GM19099 (cell line): ENCODE measurements at regions not wholly inside any gene's neighbourhood (a gene's known extent, or its start where the extent isn't known, plus 50 kb on each side); places are given as distances from the start of the nearest gene placed in this dataset.

Source experiments
- POLR2A ChIP-seq: IDR thresholded peaks from 3 replicates; pipeline ENCODE4 v1.6.1; 2011; ENCODE audit warnings: low read depth; ENCODE audit not compliant: insufficient read length; ENCODE audit errors: extremely low read depth

GRCh38 chr3:34533451-34533850 is 735.0 kb downstream of the PDCD6IP start:
- TF ChIP-seq POLR2A: no peak

DNA sequence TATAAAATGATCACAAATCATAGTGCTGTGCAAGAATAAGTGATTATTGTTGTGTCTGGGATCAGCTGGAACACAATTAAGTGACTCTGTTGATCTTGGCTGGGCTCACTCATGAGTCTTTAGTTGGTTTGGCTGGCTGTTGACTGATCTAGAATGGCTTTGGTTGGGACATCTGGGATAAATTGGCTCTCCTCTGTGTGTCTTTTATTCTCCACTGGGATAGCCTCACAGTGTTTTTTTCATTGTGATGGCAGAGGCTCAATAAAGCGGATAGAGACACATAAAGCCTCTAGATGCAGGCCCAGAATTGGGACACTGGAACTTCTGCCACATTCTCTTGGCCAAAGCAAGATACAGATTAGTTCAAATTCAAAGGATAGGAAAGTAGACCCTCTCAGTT is 735.6 kb downstream of the PDCD6IP start:
- TF ChIP-seq POLR2A: no peak

GRCh38 chr3:34544136-34544535 is 745.7 kb downstream of the PDCD6IP start:
- TF ChIP-seq POLR2A: no peak

DNA sequence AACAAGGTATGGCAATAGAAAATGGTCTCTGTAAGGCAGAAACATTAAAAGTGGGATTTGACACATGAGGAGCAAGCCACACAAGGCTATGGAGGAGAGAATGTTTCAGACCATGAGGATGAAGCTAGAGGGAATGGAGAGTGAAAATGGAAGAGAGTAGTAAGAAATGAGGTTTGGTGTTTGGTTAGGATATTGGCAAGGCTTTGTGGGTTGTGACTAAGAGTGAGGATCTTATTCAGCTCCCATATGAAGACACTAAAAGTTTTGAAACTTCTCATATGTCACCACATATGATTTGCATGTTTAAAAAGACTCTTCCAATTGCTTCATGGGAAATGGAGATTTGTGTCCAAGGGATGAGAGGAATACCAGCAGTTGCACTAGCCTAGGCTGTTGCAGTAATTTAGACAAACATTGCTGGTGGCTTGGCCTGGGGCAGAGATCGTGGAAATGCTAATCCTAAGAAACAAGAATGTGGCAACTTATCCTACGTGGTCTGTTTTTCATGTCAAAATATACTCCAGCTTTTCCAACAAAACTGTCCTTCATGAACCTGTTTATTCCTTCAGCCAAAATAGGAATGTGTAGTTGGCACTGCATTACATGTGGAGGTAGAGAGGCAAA is 749.0 kb downstream of the PDCD6IP start:
- no peak for TF ChIP-seq POLR2A

- TF ChIP-seq POLR2A: no peak
These were observed 768.8 kb downstream of the PDCD6IP start for GRCh38 chr3:34567266-34567665.

GRCh38 chr3:34568766-34569165 is 770.3 kb downstream of the PDCD6IP start:
- TF ChIP-seq POLR2A: no peak

DNA sequence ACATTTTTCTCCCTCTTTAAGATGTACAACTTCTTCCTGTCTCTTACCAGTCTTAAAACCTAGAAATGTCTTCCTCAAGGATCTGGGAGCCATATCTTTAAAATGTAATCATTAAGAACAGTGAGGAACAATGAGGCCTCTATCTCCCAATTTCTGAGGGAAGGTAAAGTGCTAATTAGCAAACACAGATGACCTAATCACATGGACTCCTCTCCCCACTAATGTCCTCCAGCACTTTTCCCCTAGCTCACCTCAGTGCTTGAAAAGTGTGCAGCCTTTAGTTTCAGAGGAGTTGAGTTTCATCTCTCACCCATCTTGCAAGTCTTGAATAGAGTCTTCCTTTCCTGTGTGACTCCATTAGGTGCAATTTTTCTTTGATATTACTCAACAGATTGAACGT is 771.0 kb downstream of the PDCD6IP start:
- no peak for TF ChIP-seq POLR2A

DNA sequence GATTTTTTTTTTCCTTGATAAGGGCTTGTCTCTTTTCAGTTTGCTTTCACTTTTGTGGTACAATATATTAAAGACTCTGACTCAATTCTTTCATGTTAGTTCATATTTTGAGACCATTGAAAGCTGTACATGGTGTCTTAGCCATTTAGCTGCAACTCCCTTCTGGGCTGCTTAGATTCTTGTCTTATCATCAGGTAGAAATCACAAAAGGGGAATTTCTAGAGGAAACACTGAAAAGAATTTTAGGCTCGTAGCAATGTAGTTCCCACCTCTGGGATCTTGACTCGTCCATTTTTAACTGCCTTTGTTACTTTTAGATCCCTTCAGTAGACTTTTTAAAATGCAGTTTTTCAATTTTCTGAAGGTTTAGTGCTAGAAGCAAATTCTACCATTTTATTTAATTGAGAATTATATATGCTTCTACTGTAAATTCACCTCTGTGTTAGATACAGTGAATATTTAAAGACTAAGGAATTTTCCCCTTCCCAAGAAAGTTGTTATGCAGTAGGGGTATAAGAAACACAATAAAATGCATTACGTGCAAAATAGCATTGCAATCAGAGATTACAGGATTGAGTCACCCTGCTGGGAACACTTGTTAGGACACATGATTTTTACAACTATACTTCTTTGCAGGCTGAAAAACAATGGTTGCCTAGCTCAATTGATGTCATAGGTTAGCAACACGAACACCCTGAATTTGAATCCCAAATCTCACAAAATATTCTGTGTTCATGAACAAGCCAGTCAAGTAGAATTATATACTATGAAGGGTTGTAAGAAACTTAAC is 772.7 kb downstream of the PDCD6IP start:
- TF ChIP-seq POLR2A: no peak

DNA sequence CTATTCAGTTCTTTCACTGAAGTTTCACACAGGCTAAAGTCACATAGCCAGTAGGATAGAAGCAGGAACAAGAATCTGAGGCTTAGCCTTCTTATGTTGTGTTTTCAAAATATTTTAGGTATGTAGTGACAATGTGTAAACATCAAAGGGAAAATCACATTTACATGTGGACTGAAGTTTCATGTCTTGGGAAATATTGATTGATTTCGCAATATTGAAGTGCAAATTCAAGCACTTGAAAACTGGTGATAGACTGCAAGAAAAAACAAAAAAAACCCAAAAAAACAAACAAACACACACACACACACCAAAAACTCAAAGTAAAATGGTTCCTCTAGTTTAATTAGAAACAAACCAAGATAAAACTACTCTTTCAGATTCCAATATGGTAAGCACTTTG is 773.3 kb downstream of the PDCD6IP start:
- no peak for TF ChIP-seq POLR2A

DNA sequence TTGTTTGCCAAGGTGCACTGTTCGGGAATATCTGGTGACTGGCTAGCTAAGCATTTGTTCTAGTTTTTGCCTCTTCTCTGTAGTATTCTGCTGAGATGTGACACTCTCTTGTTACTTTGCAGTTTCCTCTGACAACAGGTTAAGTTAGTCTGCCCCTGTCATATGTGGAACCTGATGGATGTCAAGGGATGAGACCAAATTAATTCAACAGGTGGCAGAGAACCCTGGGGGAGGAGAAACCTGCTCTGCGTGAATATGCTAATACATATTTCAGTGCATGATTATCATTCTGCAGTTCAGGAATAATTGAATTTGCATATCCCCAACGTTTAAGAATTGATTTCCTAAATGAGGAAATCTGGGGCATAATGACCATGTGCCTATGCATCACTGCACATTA is 777.3 kb downstream of the PDCD6IP start:
- TF ChIP-seq POLR2A: no peak

DNA sequence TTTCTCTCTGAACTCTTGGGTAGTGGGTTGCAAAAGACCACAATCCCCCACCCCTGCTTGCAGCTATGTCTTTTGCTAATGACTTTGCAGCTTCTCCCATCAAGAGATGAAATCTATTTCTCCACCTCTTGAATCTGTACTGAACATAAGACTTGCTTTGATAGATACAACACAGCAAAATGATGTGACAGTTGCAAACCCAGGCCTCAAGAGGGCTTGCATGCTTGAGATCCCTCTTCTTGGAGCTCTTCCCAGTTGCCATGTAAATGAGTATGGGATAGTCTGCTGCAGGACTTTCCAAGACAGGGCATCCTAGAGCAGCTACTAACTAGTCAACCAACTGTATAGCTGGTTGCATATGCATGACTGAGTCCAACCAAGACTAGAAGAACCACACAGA is 783.6 kb downstream of the PDCD6IP start:
- no peak for TF ChIP-seq POLR2A

DNA sequence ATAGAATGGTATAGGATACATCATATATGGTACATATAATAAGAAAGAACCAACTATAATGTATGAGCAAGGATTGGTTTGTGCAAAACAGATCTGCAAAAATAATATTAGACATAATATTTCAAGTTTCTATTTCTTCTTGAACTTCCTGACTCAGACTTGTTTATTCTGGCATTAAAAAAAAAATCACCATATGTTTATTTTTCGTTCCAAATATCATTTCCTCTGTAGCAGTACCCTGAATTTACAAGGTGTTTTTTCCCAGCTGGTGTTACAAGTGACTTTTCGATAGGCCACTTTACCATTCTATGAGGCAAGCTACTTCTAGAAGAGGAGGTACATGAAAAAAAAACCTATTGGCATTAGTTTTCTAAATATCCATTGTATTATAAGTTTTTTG is 785.0 kb downstream of the PDCD6IP start:
- TF ChIP-seq POLR2A: no peak

- TF ChIP-seq POLR2A: no peak
These were observed 786.5 kb downstream of the PDCD6IP start for GRCh38 chr3:34584971-34585370.

GRCh38 chr3:34599595-34599994 is 801.2 kb downstream of the PDCD6IP start:
- no peak for TF ChIP-seq POLR2A

DNA sequence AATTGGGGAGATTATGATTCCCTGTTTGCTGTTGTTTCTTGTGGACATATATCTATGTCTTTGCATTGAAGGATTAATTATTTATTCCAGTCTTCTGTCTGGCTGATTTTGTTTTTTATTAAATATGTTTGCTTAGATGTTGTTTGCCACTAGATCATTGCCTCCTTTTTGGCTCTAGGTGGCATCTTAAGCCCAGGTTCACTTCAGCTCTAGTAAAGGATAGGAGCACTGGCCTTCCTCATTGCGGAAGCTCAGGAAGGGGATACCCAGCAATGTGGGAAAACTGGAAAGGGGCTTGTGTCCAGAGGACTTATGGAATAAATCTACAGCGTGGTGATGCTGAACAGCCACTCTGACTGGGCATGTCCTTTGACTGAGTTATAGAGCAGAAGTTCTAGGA is 821.6 kb downstream of the PDCD6IP start:
- TF ChIP-seq POLR2A: no peak

DNA sequence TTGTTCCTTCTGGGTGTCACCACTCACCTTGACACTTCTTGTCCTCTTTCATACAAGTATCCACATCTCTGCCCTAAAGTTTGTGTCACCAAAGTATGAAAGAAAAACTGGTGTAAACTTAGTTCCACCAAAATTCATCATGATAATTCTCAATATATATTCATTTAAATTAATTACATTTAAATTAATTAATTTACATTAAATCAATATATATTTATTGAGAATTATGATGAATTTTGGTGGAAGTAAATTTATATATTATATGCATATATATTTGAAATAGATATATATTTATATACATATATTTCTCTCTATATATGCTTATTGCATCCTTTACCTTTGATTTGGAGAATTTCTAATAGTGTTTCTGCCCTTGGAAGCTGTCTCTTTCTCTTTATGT is 828.3 kb downstream of the PDCD6IP start:
- no peak for TF ChIP-seq POLR2A

- no peak for TF ChIP-seq POLR2A
These were observed 836.5 kb downstream of the PDCD6IP start for GRCh38 chr3:34634939-34635338.

DNA sequence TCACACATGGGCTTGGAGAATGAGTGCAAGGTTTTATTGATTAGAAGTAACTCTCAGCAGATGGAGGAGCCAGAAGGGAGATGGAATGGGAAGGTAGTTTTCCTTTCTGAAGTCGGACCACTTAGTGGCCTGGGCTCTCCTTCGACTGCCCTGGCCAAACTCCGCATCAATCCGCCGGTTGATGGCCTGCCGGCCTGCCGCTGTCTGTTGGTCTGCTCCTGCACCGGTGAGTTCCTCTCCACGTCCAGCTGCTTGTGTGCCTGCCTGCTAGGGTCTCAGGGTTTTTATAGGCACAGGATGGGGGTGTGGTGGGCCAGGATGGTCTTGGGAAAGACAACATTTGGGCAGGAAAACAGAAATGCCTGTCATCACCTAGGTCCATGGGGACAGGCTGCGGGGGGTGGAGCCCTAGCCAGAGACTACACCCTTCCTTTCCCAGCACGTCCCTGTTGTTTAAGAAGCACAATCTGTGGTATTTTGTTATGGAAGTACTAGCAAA is 837.0 kb downstream of the PDCD6IP start:
- no peak for TF ChIP-seq POLR2A
